Breast epithelium (tissue), 3 donors: ENCODE measurements at regions not wholly inside any gene's neighbourhood (a gene's known extent, or its start where the extent isn't known, plus 50 kb on each side); places are given as distances from the start of the nearest gene placed in this dataset.

Source experiments
- CTCF ChIP-seq, 3 donors: fragments of 450-650 bp; IDR thresholded peaks; one replicate each; pipeline ENCODE4 v1.5.1; 2016 to 2017; ENCODE audit warnings: antibody characterized with exemption in 3 of 3, mild to moderate bottlenecking in 3 of 3, moderate library complexity in 3 of 3
- POLR2A ChIP-seq: fragments of 450-650 bp; IDR thresholded peaks from one replicate; pipeline ENCODE4 v1.6.1; 2016; ENCODE audit warnings: antibody characterized with exemption, mild to moderate bottlenecking, moderate library complexity
- POLR2AphosphoS5 ChIP-seq, 3 donors: sonication (generic); formaldehyde crosslinking; IDR thresholded peaks; one replicate each; pipeline ENCODE4 v1.6.1; 2017; ENCODE audit warnings: antibody characterized with exemption in 3 of 3

- TF ChIP-seq CTCF (IDR thresholded peaks at IDR 0.05) (no peak), POLR2A (no peak), POLR2AphosphoS5 (IDR thresholded peaks at IDR 0.05) (no peak)
Measured at GRCh38 chr2:240230291-240230931, 90.0 kb upstream of the OTOS start.
